NCI-H82 treated with DMSO at 0.1 percent for 48 hours (cell line): ENCODE measurements at regions not wholly inside any gene's neighbourhood (a gene's known extent, or its start where the extent isn't known, plus 50 kb on each side); places are given as distances from the start of the nearest gene placed in this dataset.

ENCODE experiments used
- DNase-seq: peaks from one replicate; lab custom pipeline; 2025; ENCODE audit not compliant: unreplicated experiment; lab: John Stamatoyannopoulos, UW

DNA sequence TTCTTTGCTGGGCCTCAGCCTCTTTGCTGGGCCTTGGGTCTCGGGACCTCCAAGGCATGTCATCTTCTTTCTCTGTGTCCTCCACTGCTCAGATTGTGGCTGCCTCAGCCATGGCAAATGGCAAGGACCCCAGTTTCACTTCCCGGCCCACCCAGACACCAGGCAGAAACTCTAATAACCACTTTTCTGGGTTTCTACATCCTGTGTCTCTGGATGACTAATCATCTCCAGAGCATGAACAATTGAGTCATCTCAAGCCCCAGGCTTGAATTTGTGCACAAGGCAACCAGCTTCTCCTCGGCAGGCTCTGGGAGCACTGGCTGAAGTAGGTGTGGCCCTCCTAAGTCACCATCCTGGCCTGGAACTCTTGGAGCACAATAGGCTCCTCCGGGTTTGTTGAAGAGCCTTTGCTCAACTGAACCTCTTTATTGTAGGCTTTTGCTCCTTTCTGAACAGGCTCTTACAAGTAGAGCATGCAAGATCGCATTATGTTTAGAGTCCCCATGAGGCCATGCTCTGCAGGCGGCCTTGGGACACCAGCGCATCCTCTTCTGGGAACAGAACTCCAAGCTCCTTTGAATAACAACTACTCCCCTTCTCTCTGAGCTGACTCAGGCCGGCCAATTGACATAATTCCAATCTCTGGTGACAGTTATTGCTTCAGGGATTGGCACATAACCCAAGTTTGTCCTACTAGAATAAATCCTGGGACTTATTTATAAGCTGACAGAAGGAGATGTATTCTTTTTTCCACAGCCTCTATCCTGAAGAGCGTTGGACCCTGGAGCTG, 218.1 kb downstream of the WDR11 start:
- no peak for DNase-seq

DNA sequence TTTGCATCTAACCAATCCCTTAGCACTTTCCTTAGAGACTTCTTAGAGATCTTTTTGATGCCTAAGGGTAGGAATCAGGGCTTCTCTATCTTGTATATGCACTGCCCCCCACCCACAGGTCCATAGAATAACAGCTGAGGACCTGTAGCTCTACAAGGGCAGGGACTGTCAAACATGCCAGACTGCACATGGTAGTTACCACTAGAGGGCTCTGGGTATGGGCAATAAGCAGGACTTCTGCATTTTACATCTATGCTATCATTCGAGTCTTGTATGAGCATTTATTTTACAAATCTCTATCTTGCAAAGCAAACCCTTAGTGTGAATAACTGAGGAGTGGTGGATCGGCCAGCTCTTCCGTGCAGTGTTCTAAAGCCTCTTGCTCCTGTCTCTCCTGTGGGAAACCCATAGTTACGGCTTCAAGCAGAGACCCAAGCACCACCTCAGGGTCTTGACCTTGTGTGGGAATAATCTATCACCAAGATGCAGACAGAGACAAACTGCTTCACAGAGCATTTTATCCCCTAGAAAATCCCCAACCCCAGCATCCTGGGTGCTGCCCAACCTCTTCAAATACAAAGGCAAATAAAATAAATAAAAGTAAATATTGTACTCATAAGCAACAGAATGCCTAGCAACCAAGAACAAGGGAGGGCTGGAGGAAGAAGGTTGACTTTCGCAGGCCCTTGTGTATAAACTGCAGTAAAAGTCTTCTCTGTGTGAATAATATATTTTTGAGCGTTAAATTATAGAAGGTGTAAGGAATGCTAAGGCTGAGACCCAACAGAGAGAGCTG, 219.3 kb downstream of the WDR11 start:
- DNase-seq, result peak; percentile 39

- DNase-seq, result no peak
These were observed 220.7 kb downstream of the WDR11 start for GRCh38 chr10:121071901-121072300.

DNA sequence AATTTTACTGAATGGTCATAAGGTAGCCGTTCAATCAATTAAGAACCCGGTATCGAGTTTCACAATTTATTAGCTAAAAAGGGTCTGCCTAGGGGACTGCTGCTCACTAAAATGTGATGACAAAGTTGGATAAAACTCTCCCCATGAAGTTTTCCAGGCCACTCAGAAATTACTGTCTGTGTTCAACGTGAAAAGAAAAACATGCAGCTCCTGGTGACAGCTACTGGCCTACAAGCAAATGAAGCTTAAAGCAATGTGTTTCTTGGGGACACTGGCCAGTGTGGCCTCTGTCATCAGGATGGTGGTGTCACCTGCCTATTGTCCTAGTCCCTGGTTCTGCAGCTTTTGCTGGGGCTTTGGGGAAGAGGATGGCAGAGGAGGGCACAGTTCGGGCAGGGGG, 222.6 kb downstream of the WDR11 start:
- DNase-seq, result no peak

GRCh38 chr10:121076776-121077715, 225.9 kb downstream of the WDR11 start:
- DNase-seq, result no peak

DNA sequence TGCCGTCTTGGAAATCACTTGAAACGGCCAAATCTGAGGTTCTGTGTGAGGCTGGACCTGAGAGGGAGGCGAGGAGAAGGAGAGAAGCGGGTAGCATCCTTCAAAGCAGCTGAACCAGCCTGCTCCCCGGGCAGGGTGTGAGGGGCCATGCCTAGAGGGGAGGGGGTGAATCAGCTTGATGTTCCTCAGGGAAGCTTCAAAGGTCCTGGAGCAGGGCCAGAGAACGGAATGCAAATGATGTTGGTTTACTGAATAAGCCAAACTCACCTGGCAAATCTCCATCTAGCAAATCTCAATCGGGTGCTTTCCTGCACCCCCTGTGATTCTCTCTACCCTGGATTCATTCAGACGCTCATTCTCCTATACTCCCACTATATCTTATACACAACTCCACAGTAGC, 226.9 kb downstream of the WDR11 start:
- DNase-seq, result no peak

DNA sequence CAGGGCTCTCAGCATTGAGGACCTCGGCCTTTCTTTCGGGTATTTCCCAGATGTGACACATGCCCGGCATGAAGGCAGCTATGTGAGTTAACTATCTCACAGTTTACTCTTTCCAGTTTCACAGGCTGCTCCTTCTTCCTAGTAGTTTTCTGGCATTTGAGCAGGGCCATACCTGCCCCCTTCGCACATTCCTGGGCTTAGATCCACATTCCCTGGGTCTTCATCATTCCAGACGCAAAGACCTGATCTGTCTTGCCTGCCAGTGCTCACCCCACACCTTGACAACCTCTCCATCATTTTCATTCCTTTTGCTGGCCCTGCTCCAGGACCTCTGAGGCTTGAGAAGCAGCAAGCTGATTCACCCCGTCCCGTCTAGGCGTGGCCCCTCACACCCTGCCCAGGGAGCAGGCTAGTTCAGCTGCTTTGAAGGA, 227.5 kb downstream of the WDR11 start:
- DNase-seq, result no peak

GRCh38 chr10:121079226-121079625, 228.1 kb downstream of the WDR11 start:
- DNase-seq, result peak; percentile 89

DNA sequence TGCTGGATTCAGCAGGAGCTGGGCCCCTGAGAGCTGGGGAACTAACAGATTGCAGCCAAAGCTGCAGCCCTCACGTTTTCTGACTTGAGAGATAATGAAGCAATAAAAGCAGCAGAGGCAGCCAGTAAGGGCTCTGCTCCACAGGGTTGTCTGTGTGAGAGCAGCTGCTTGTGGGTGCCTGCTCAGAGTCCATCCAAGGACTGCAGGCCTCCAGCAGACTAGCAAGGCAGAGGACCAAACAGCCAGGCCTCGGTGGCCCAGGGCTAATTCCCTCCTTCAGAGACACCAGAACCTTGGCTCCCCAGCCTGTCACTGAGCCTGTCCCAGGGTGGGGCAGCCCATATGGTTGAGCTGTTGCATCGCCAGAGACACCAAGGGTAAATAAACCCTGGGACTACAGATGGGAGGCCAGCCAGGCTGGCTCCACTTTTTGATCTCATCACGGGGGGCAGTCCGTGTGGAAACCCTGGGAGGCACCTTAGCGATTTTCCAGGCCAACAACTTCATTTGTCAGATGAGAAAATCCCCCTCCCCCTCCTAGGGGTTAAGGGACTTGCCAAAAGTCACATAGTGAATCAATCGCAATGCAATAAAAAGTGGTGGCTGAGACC, 229.2 kb downstream of the WDR11 start:
- peak; percentile 84 for DNase-seq

- no peak for DNase-seq
These were observed 230.1 kb downstream of the WDR11 start for GRCh38 chr10:121081306-121081705.

DNA sequence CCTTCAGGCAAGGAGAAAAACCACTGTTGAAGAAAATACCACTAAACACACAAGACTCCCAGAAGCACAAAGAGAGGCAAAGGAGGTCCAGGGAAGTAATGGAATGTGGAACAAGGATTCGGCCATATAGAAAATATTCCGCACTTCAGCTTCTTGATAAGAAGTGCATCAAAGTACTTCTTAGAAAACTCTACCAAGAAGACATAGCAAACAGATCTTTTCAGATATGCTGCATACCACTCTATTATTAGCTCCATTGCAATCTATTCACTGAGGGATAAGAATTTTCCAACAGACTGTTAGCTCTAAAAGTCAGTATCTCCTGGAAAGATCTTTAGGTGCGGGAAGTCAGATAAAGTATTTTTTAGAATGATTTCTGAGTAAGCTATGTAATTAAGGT, 231.8 kb downstream of the WDR11 start:
- no peak for DNase-seq

DNA sequence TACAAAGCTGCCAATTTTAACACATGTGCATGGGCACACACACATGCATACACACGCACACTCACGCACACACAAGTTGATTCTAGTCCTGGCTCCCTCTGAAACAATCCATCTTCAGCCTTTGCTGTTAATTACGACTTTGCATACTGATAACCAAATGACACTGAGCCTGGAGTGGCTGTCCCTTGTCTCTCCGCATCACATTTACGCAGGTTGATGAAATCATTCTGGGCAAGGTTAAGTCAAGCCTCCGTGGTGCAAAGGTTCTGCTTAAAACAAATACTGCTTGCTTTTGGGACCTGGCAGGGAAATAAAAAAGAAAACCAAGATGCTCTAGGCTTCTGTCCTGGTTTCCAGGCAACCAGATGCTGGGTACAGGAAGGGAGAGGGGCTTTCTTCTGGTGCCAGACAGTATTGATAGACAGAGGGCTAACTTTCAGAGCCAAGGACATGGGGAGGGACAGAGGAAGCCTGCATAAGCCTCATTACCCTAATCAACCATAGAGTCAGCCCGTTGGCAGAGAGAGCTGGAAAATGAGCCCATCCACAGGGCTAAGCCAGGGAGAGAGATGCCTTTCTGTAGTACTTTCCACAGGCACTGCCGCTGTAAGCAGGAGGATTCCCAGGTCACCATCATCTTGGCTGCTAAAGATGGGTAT, 233.0 kb downstream of the WDR11 start:
- DNase-seq, result no peak

GRCh38 chr10:121084675-121085070, 233.5 kb downstream of the WDR11 start:
- DNase-seq, result no peak

DNA sequence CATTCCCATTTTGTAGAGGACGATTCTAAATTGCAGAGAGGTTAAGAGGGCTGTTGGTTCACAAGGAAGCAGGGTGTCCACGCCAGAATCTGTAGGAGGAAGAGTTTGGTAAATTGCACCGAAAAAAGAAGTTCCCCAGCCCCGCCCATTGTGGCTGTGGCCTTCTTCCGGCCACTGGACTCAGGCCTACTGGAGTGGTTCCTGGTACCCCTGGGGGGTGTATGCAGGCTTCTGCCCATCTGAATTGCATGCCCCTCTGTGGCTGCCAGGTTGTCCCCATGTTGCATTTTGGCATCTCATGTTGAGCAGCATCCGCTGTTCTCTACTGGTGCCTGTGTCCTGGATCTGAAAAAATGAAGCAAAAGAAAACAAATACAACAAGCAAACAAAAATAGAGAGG, 234.2 kb downstream of the WDR11 start:
- no peak for DNase-seq

GRCh38 chr10:121087129-121087528, 236.0 kb downstream of the WDR11 start:
- no peak for DNase-seq

DNA sequence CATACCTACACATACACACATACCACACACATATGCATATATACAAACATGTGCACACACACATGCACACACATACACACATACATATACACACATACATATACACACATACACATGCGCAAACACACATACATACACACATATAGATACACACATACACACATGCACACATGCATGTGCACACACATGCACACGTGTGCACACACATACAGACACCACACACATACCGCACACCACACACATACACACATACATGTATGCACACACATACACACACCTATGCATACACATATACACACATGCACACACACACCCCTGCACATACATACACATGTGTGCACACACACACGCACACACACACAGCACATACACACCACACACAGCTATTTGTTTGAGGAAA, 236.5 kb downstream of the WDR11 start:
- DNase-seq, result no peak

DNA sequence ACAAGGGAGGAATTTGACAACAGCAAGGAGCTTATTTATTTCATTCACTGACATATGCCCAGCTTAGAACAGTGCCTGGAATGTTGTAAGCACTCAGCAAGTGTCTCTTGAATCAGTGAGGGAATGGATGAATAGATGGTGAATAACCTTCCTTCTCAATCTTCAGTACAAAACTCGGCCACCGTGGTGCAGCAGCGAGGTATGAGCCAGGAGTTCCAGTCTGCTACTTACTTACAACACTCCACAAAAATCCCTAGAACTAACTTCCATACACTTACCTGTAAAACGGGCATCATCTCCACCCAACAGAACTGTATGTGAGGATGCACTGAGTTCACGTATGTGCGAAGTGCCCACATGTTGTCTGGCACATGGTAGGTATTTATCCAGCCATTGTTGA, 237.4 kb downstream of the WDR11 start:
- DNase-seq, result peak; percentile 56

DNA sequence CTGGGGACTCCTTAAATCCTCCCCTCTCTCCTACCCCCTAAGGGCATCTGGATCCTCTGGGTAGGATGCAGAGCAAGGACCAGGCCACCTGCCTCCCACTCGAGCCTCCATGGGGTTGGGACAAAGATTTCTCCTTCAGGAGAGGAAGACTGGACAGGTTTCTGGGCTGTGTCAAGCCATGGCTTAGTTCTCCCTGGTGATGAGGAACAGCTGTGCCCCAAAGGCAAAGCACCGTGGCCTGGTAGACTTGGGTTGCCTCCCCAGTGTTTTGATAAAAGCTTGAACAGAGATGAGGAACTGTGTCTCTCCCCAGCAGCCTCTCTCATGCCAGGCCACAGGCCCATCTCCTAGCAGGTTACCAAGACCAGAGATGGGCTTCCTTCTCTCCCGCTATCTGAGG, 238.3 kb downstream of the WDR11 start:
- DNase-seq, result no peak

- no peak for DNase-seq
These were observed 241.0 kb downstream of the WDR11 start for GRCh38 chr10:121091961-121092719.

DNA sequence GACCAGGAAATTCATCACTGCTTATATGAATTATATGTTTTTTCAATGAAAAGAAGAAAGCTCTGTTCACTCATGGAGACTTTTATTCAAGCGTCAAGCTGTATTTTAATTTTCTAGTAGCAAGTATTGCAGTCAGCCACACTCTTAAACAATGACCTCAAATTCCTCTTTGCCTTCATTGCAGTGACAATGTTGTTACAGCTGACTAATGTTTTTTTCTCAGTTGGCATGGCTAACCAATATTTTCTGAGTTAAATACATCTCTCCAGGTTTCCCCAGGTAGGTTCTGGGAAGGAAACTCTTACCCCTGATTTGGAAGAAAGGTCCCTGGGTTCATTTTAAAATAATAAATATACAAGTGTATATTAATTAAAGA, 241.5 kb downstream of the WDR11 start:
- no peak for DNase-seq
